AG04449 (cell line): ENCODE measurements at regions not wholly inside any gene's neighbourhood (a gene's known extent, or its start where the extent isn't known, plus 50 kb on each side); places are given as distances from the start of the nearest gene placed in this dataset.
A peak's percentile ranks its signal among the peaks of the same experiment; 100 is the strongest.
"Not testable (repeated sequence)": the region's sequence is repeated elsewhere in the genome, so short reads cannot be mapped to it uniquely, and the experiment has no call there.

Source experiments
- CTCF ChIA-PET: fragments of 350-600 bp; formaldehyde crosslinking; extraction: SDS; loops from one replicate; lab custom pipeline; 2021; ENCODE audit warnings: antibody characterized with exemption; lab: Yijun Ruan, JAX
- POLR2A ChIA-PET: fragments of 400-600, 350-600 bp; formaldehyde crosslinking; extraction: SDS; loops from one replicate; lab custom pipeline; 2020; ENCODE audit warnings: antibody characterized with exemption, inconsistent platforms; lab: Yijun Ruan, JAX
- DNase-seq: peaks from one replicate; pipeline ENCODE4 v3.0.0-alpha.2; 2010; ENCODE audit warnings: low read depth, low spot score
- H3K4me3 ChIP-seq: 2 replicates; pipeline ENCODE4 v1.5.1; 2011; ENCODE audit warnings: low read depth, mild to moderate bottlenecking, control low read depth, low read length
- TF ChIP-seq, protein P1 (sequence below): IDR thresholded peaks from one replicate; pipeline ENCODE4 v1.5.1; 2011; ENCODE audit warnings: mild to moderate bottlenecking, moderate library complexity, low read length, control low read depth, inconsistent platforms; ENCODE audit not compliant: insufficient read depth; ENCODE audit errors: missing control alignments

DNA sequence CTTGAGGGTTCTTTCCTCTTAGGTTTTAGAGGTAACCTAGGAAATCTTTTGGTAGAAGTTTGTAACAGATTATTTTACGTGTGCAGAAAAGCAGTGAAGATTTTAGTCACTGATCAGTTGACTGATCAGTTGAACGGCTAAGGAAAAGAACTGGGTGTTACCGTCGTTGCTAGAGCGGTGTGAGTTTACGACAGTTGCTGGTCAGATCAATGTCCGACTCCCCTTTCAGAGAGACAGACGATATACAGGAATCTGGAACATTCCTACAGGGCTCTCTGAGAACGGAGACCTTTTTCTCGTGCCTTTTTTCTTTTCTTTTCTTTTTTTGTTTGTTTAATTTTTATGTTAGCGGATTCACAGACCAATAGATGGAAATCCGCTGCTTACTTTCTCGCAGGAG, 132.1 kb upstream of the ZNF184 start:
- POLR2A ChIA-PET, result no interaction called here
- TF ChIP-seq, protein P1, sequence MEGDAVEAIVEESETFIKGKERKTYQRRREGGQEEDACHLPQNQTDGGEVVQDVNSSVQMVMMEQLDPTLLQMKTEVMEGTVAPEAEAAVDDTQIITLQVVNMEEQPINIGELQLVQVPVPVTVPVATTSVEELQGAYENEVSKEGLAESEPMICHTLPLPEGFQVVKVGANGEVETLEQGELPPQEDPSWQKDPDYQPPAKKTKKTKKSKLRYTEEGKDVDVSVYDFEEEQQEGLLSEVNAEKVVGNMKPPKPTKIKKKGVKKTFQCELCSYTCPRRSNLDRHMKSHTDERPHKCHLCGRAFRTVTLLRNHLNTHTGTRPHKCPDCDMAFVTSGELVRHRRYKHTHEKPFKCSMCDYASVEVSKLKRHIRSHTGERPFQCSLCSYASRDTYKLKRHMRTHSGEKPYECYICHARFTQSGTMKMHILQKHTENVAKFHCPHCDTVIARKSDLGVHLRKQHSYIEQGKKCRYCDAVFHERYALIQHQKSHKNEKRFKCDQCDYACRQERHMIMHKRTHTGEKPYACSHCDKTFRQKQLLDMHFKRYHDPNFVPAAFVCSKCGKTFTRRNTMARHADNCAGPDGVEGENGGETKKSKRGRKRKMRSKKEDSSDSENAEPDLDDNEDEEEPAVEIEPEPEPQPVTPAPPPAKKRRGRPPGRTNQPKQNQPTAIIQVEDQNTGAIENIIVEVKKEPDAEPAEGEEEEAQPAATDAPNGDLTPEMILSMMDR, result no peak
- CTCF ChIA-PET, result no interaction called here
- H3K4me3 ChIP-seq, result peak overlapping the region; percentile 46
- no peak for DNase-seq

DNA sequence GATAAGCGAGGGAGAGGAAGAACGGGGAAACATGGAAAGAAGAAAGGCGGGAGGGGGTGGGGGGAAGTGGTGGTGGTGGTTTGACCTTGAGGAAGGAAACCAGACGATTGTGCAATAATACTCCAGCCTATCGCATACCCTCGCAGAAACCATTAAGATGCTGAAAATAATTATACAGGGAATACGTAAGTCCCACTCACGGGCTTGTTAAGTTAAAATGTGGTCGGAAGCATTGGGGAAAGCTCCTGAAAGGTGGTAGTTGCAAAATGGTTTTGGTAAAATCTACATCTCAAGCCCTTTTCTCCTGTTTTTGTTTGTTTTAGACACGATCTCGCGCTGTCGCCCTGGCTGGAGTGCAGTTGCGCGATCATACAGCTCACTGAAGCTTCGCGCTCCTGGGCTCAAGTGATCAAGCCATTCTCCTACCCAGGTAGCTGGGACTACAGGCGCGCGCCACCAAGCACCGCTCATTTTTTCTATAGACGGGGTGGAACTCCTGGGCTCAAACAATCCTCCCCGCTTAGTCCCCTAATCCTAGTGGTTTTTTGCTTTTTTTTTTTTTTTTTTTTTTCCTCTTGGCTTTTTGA, 128.9 kb upstream of the ZNF184 start:
- H3K4me3 ChIP-seq, result no peak overlapping the region; the same call in 1 of the 2 replicates
- ChIA-PET CTCF (no interaction called here), POLR2A (no interaction called here)
- DNase-seq, result no peak
- TF ChIP-seq, protein P1, result no peak

DNA sequence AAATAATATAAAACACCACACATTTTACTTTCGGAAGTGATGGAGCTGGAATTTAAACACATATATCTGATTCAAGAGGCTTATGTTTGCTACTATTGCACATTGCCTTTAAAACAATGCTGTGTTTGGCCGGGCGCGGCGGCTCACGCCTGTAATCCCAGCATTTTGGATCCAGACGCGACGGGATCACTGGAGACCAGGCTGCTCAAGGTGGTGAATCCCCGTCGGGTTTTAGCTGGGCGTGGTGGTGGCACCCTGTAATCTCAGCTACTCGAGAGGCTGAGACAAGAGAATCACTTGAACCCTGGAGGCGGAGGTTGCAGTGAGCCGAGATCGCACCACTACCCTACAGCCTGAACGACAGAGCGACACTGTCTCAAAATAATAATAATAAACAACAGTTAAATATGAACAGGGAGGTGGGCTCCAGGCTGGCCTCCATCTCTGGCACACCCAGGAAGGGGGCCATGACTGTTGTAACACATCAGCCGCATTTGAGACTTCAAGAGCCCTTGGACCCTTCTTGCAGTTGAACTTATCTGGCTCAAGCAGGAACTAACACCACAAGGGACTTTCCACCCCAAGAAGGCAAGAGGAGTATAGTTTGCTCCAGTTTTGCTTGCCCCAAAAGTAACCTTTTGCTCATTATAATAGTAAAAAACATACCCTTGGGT, 127.1 kb upstream of the ZNF184 start:
- POLR2A ChIA-PET, result no interaction called here
- no peak for DNase-seq
- TF ChIP-seq, protein P1, result no peak
- CTCF ChIA-PET, result interaction anchor here (1.5 kb wide), 1 partner anchor 17 kb away, joined by 3 read pairs; no protein-coding TSS in a partner anchor
- no peak overlapping the region for H3K4me3 ChIP-seq

DNA sequence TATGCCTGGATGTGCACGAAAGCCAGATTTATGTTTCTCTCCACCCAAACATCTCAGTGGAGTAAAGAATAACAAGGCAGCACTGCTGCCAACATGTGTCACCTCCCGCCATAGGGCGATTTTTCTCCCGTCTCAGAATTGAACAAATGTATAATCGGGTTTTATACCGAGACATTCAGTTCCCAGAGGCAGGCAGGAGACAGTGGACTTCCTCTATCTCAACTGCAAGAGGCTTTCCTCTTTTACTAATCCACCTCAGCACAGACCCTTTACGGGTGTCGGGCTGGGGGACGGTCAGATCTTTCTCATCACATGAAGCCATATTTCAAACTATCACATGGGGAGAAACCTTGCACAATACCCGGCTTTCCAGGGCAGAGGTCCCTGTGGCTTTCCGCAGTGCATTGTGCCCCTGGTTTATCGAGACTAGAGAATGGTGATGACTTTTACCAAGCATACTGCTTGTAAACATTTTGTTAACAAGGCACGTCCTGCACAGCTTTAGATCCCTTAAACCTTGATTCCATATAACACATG, 124.2 kb upstream of the ZNF184 start:
- CTCF ChIA-PET, H3K4me3 ChIP-seq, DNase-seq, POLR2A ChIA-PET: not testable (repeated sequence)

DNA sequence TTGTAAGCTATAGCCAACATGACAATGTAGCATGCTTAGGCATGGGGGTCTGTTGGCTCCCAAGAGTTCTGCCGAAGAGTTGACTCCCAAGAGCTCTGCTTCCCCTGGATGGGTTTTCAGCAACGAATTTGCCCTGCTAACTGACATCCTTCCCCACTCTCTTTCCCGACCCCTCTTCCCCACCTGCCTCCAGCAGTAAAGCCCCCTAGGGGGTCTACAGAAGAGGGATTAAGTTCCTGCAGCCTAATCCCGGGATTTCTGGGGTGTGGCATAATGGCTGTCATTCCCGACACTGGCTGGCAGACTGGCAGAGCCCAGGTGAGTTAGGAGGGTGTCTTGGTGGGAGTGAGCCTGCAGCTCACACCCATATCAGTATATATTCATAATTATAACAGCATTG, 121.0 kb upstream of the ZNF184 start:
- no peak for DNase-seq
- TF ChIP-seq, protein P1, result no peak
- no peak overlapping the region for H3K4me3 ChIP-seq
- POLR2A ChIA-PET, result no interaction called here
- CTCF ChIA-PET, result no interaction called here

DNA sequence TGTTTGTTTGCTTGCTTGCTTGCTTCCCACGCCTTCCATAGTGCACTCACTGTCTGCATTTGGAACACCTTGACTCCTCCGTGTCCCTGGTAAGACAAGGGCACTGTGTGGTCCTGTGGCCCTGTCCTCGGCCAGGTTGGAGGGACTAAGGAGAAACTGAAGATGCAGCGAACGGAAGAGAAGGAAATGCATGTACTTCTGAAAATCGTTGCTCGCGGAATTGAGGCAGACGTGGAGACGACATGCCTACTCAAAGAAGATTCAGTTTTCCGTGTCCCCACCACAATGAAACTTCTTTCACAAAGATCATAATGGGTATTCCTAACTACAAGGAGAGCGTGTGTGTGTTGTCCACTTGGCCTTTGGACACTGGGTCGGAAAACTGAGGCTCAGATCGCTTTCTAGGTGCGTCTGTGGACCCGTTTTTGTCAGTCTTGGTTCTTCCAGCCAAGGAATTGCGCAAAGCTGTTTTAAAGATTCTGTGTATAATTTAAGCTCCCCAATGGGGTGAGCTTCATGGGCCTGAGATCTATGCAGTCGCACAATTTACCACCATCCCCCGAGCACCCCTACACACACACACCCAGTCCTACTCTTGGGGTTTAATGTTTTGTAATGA, 120.4 kb upstream of the ZNF184 start:
- ChIA-PET POLR2A (no interaction called here), CTCF (no interaction called here)
- DNase-seq, result no peak
- TF ChIP-seq, protein P1, result no peak
- peak overlapping the region; percentile 43 for H3K4me3 ChIP-seq
